GM21381 (cell line): ENCODE measurements at regions not wholly inside any gene's neighbourhood (a gene's known extent, or its start where the extent isn't known, plus 50 kb on each side); places are given as distances from the start of the nearest gene placed in this dataset.

ENCODE experiments used
- ATAC-seq: cut with Tn5 transposase; IDR thresholded peaks from one replicate; pipeline ENCODE4 v1.9.1; 2021; ENCODE audit warnings: mild to moderate bottlenecking, moderate library complexity; ENCODE audit not compliant: unreplicated experiment

DNA sequence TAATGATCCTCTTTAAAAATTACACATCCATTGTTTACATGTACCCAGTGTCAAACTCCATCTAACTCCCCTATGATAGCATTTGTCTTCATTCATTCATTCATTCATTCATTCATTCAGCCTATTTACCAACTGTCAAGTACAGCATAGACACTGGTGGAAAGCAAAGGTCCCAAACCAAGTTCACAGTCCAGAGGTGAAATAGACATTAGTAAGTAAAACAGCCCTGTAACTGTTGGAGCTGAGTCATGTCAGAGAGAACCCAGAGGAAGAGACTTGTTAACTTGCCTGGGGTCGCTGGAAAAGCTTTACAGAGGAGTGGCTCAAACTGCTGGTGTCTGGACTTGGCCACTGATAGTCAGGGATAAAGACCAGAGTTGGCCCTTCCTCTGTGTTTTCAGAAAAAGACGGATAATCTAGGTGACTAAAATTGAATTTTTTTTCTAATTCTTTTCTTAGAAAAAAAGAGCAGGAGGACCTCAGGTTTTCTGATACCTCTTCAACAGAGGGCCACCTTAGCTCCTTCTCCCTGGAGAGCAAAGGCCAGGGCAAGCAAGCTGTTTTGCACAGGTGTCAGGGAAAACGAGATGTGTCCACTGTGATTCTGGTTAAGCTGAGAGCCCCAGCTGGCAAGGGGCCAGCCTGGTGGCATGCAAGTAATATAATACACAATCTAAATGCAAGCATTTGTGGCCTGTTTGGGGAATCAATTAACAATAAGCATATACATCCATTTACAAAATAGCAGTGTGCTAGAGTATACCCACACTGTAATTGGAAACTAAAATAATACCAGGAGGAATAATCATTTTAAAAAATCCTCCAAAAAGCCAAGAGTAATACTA, 96.7 kb upstream of the SLC14A2 start:
- ATAC-seq: no peak

DNA sequence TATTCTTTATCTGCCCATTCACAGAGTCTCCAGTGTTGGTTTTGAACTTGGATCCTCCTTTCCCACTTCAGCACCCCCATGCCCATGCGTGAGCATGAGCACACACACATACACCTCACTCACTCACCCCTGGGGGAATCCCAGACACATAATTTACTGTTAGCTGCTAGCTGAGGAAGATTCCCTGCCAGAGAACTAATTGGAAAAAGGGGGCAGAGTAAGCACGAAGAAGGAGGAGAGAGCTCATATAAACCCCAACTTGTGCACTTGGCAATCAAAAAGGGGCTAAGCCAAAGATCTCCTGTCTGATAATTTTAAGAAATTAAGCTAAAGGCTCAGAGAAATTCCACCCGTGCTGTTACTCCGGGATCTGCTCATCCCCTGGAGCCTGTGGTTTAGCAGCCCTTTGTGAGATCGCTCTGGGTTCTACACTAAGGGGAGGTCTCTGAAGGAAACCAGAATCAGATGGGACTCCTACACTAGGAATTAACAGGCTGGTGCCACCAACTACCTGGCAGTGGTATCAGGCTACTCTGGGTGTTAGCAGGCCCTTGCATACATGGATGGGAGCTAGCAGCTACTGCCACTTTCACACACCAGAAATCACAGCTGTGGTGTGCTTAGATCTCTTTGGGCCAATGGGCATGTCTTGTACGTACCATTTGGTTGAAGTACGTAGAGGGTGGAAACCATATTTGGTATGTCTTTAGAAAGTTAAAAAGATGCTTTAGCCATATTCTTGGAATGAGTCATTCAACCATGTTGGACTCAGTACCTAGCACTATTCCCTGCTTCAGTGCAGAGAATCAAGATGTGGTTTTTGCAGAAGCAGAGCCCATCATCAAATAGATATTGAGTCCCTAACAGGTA, 95.6 kb upstream of the SLC14A2 start:
- no peak for ATAC-seq

DNA sequence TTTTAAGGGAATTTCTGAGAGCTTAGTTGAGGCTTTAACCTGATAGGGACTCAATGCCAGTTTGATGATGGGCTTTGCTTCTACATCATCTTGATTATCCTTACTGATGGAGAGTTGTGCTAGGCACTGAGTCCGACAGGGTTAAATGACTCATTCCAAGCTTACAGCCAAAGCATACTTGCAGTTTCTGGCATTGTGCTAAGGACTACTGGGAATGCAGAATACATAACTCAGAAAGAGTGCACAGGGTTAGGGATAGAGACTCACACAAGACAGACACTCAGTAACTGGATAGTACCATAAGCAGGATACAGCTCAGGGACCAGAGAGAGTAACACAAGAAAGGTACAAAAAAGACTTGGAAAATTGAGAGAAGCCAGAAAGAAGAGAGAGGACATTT, 94.1 kb upstream of the SLC14A2 start:
- no peak for ATAC-seq

DNA sequence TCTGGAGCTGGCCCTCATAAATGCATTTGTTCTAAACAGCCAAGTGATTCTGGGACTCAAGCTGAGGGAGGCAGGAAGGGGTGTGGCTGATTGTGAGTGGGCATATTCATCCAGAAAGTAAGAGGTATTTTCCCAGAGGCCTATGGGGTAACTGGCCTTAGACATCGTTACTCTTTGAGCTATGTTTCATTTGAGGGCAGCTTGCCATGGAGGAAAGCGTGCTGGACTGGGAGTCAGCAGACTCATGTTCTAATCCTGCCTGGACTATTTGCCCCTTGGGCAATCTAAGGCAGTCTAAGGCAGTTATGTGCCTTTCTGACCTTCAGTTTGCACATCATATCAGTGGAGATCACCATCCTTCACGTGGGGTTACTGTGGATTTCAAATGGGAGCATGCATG, 93.5 kb upstream of the SLC14A2 start:
- ATAC-seq: no peak

DNA sequence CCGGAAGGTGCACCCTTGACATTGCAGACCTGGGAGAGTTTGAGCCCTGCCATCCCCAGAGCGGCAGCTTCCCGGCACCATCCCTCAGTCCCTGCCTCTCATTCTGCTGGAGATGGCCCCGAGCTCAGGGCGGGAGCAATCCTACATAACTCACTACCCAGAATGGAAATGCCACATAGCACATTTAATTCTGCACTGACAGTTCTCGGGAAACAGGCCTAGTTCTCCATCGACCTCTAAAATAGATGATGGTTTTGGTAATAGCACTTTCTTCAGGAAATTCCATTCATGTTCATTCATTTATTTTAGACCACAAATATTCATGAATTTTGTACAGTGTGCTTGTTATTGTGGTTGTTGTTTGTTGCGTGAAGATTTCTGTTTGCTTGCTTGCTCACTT, 92.9 kb upstream of the SLC14A2 start:
- no peak for ATAC-seq

DNA sequence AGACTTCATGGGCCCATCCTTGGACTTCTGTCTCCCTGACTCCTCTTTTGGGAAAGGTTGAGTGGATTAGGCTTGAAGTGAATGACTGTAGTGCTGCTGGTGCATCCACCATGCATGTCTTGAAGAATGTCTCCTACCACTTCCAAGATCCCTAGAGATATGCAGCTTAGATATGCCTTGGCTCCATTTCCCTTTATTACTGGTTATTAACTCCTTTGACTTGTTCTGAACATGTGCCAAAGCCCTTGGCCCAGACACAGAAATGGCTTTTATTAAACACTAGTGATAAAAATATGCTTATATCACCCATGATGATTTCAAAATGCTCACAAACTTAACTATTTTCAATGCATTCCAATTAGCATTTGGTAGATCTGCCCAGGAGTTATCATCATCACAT, 90.0 kb upstream of the SLC14A2 start:
- no peak for ATAC-seq

DNA sequence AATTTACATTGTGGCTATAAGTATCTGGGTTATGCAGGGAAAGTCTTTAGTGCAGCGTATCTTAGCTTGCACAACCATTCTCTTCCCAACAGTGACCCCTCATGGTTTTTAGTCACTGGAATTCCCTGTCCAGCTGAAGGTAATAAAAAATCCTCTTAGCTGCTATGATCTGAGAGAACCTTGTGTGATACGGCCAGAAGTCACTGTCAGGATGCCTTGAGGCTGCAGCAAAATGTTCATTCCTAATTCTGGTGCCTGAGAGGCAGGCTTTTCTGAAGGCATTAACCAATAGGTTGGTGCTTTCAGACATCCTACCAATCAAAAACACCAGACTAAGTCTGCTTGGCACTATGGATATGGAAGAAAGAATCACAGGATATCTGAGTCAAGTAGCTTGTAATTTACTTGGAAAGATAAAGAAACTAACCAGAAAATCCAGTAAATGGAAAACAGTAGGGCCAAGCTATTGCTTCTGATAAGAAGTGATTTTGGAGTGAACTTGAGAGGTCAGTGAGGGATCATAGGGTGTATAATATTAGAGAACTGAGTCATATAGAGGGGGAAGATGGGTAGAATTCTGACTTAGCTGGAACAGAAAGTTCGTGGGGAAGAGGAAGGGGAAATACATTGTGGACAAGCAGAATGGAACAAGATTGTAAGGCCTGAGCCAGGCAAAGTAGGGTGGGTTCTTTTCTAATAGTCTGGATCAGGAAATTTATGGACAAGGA, 89.0 kb upstream of the SLC14A2 start:
- no peak for ATAC-seq

DNA sequence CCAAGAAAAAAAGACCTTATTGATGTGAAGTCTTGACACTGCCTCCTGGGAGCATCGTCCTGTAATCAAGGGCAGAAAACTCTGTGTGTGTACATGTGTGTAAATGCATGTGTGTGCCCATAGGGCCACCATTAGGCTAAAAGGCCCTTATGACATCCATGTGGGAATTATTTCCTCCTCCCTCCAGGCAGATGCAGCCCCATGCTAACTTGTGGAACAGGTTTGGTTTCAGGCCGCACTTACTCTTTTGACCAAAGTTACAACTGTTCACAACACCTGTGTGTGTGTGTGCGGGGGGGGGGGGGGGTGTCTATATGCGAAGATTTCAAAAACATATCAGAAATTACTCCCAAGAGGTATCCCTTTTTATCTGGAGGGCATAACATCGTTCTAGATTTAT, 87.4 kb upstream of the SLC14A2 start:
- no peak for ATAC-seq

DNA sequence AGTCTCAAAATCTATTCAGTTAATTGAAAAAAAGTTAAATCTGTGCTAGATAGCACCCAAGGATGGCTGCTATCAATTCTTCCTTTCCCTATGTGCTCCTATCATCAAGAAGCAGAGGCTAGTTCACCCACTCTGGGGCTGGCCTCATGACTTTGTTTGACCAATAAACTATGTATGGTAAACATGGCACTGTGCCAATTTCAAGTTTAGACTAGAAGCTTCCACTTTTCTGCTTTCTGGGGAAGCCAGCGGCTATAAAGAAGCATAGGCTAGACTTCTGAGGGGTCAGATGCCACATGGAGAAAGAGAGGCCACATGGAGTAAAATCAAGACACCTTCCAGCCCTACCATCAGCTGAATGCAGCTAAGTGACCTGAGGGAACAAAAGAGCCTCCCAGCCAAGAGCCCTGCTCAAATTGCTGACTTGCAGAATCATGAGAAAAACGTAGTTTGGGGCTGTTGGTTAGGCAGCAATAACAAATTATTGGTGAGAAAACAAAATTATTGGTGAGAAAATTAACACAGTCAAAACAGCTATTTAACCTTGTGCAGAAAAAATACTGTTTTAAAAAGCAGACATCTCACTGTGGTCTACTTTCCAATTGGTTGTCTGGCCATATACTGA, 86.5 kb upstream of the SLC14A2 start:
- no peak for ATAC-seq

DNA sequence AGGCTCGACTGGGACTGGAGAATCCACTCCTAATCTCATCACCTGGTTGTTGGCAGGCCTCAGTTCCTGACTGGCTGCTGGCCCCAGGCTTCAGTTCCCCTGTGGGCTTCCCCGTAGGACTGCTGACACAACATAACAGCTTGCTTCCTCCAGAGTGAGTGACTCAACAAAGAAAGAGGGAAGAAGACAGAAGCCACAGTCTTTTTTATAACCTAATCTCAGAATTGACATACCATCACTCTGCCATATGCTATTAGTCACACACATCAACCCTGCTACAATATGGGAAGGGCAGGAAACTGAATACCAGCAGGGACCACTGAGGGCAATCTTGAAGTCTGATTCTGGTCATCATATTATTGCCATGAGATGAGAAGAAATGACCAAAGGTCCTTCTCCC, 76.8 kb upstream of the SLC14A2 start:
- no peak for ATAC-seq

DNA sequence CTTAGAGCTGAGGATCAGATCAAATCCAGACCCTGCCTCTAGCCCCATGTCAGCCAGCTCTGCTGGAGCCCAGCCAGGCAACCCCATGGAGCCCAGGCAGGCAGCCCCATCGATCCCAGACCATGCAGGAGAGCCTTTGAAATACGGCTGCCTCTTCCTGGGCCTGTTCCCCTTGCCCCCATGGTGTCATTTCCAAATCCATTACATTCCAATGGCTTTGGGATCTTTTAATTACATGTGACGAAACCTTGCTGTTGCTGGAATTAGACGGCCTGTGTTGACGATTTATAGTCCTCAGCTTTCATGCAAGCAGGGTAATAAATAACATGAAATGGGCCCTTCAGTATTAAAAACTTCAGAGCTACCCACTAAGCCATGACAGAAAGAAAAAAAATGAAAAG, 75.8 kb upstream of the SLC14A2 start:
- ATAC-seq: no peak

DNA sequence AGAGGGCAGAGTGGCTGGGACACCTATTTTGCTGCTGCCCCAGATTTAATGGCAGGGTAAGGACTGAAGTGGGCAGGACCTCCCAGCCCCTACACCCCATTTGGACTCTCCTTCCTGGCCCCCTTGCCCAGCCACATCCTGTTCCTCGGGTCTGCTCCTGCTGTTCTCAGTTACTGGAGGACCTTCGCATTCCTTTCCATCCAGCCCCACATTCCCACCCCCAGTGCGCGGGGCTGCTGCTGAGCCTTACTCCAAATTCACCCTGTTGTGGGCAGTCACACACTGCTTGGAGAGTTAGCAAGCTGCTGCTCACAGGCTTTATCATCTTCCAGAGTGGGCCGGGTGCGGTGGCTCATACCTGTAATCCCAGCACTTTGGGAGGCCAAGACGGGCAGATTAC, 75.2 kb upstream of the SLC14A2 start:
- ATAC-seq: no peak

DNA sequence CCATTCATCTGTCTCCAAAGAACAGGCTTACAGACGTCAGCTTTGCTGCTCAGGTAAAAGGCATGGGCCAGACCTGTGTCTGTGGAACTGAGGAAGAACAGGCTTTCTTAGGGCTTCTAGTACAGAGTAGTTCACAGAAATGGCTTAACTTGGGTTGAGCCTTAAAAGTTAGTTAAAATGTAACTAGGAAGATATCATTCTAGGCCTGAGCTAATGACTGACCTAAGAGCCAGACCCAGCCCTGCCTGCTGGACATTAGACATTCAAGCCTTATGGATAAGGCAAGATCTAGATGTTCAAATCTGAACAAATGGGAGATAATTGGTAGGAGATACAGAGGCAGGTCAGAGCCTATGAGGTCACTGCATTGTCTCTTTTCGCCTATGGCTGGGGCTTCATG, 73.9 kb upstream of the SLC14A2 start:
- ATAC-seq: no peak

DNA sequence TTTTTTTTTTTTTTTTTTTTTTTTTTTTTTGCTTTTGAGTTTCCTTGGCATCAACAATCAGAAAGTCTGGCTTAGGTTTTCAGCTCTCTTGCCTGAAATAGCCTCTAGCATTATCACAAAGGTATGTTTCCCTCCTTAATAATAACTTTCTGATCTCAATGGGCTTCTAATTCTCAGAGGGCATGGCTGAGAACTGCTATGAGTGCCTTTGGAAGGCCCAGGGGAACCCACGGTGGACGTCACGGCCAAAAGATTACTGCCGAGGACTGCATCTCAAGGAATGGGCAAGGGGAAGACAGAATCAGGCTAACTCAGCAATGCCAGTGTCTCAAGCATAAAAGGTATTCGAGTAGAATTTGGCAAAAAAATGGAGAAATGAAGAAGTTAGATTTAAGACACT, 73.2 kb upstream of the SLC14A2 start:
- no peak for ATAC-seq

DNA sequence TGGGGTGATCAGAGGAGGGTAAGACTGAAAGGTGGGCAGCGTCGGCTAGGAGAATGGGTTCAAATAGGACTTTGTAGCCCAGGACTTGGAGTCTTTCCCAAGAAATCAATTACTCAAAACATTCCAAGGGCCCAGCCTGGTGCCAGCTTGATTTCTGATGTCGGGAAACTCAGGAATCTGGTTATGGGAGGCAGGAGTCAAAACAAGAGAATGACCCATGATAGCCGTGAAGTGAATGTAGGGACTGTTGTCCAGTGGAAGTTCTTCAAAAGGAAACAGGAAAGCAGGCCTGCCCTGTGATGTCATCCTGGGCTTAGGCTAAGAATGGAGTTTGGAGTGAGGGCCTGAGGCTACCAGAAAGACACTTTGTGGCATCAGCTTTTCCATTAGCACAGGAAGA, 67.4 kb upstream of the SLC14A2 start:
- no peak for ATAC-seq

DNA sequence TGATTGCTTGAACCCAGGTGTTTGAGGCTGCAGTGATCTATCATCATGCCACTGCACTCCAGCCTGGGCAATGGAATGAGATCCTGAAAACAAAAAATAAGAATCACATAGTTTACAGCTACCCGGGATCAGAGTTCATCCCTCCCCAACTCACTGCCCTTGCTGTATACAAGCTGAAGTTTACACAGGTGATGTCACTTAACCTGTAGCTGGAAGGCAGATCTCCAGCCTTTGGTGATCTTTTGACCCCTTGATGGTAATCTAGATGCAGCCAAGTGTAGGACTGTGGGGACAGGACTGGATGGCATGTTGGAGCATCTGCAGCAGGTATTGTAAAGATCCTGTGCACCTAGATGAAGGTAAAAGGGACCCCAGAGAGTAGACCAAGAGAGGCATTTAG, 66.7 kb upstream of the SLC14A2 start:
- no peak for ATAC-seq

DNA sequence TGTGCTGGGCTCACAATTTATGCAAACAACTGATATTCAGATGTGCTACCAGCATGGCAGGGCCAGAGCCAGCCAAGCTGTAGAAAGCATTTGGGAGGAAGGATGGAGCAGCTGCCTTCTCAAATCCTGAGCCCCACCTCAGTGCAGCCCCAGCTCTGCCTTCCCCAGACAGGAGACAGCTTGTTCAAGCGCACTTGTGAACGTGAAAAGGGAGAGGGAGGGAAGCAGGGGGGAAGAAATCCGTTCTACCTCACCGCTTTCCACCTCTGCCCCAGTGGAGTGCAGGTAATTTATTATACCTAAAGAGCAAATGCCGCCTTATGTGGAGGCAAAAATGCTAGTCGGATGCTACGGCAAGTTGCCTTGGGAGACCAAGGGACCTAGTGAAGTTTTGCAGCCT, 66.0 kb upstream of the SLC14A2 start:
- no peak for ATAC-seq

DNA sequence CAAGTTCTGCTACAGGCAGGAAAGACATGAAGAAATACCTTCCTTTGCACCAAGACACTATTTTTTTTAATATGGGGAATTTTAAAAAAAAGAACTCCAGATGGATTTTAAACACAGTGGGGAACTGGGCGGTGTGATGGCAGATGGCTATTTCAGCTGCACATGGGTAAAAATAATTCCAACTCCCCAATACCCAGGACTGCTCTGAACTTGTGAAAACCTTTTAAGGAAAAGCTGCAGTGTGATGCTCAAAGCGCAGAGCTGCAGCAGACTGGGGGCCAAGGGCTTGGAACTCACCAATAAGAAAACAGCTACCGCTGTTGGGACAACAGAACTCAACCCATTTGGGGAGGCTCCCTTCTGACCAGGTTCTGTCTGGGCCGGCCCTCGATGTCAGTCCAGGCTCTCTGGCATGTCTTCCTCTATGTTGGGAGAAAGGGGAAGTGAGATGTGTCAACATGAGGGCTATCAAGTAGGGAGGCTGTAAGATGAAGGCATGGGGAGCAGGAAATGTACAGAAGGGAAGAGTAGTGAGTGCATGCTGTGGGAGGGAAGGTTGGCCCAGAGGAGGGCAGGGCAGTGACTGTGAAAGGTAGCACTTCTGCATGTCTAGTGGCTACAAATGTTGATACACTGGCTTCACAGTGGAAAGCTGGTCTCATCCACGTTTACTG, 64.0 kb upstream of the SLC14A2 start:
- no peak for ATAC-seq

DNA sequence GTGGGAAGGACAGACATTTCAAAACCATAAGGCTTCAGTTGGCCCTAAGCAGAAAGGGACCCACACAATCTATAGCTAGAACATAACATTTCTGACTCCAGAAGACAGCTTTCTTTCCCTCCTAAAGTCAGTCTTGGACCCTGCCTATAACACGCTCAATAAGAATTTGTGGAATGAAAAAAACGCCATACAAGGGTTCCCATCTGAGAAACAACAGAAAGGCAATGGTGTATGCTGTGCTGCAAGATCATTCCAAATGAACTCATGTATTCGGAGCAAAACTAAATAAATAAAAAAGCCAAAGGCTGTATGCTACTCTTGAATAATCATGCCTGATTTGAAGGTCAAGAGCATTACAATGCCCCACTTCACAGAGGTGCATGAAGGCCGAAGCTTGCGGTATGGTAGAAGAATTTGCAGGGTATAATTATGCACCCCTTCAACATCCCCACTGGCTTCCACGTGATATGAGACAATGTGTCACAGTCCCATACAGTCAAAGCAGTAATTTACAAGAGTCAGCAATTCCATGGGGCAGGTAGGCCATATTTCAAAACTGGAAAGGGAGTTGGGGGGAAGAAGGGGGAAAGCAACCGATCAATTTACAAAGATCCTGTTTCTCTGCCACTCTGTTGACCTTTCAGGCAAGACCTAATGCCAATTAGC, 61.4 kb upstream of the SLC14A2 start:
- ATAC-seq: no peak

DNA sequence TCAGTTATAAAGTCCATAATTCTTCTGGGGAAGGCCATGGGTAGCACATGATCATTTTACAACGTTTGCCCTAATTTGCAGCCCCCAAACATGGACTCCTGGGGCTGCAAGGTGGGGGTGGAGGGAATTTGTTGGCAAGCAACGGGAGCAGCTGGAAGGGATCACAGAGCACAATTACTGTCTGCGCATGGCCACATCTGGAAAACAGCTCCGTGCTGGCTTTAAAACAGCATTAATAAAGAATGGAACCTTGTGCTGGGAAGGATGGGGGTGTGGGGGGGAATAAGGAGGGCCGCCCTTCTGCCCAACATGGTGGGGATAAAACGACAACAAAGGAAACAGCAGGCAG, 60.9 kb upstream of the SLC14A2 start:
- ATAC-seq: no peak
